Caco-2 (cell line): ENCODE measurements at regions not wholly inside any gene's neighbourhood (a gene's known extent, or its start where the extent isn't known, plus 50 kb on each side); places are given as distances from the start of the nearest gene placed in this dataset.

Experiments used
- BruUV-seq: library from RNA; stranded (reverse); fragments of 400-500 nt; replicated peaks from 2 replicates; lab custom pipeline; 2021; lab: Mats Ljungman, UMichigan
- CTCF ChIA-PET: fragments of 300-600 bp; sonication (Branson Sonifier 250); formaldehyde crosslinking; loops from one replicate; lab custom pipeline; 2022; ENCODE audit warnings: antibody characterized with exemption; lab: Charles Lee
- POLR2A ChIA-PET: fragments of 300-600 bp; sonication (Branson Sonifier 250); formaldehyde crosslinking; loops from one replicate; lab custom pipeline; 2022; ENCODE audit warnings: antibody characterized with exemption; lab: Charles Lee
- DNase-seq, 2 experiments: peaks; one replicate each; pipeline versions ENCODE4 v3.0.0 to v3.0.0-alpha.2; 2020 to 2022
- H3K27me3 ChIP-seq: replicated peaks from 2 replicates; pipeline ENCODE4 v1.6.0; 2011; ENCODE audit warnings: low read length; ENCODE audit not compliant: control insufficient read depth, insufficient read depth
- H3K36me3 ChIP-seq: 2 replicates; pipeline ENCODE4 v1.5.1; 2011; ENCODE audit warnings: low read length; ENCODE audit not compliant: control insufficient read depth, insufficient read depth
- H3K4me1 ChIP-seq: fragments of 250-450 bp; sonication (Bioruptor Pico); 2 replicates; pipeline ENCODE4 v1.5.1; 2020; ENCODE audit warnings: mild to moderate bottlenecking
- H3K4me3 ChIP-seq: 2 replicates; pipeline ENCODE4 v1.5.1; 2011; ENCODE audit warnings: low read depth, mild to moderate bottlenecking, control low read depth, low read length
- H3K9me3 ChIP-seq: fragments of 250-450 bp; sonication (Bioruptor Pico); 2 replicates; pipeline ENCODE4 v1.5.1; 2020; ENCODE audit warnings: mild to moderate bottlenecking, moderate library complexity
- H3K27ac Mint-ChIP-seq: one replicate; pipeline ENCODE4 v1.8.0; 2022; ENCODE audit warnings: mixed read lengths; ENCODE audit not compliant: unreplicated experiment
- H3K27me3 Mint-ChIP-seq: one replicate; pipeline ENCODE4 v1.8.0; 2022; ENCODE audit warnings: mixed read lengths; ENCODE audit not compliant: insufficient read depth, unreplicated experiment
- H3K36me3 Mint-ChIP-seq: one replicate; pipeline ENCODE4 v1.8.0; 2022; ENCODE audit warnings: mild to moderate bottlenecking, mixed read lengths; ENCODE audit not compliant: insufficient read depth, unreplicated experiment
- H3K4me1 Mint-ChIP-seq: one replicate; pipeline ENCODE4 v1.8.0; 2022; ENCODE audit warnings: low read depth, mixed read lengths; ENCODE audit not compliant: unreplicated experiment
- H3K4me3 Mint-ChIP-seq: one replicate; pipeline ENCODE4 v1.8.0; 2022; ENCODE audit warnings: mild to moderate bottlenecking, moderate library complexity, mixed read lengths; ENCODE audit not compliant: unreplicated experiment
- H3K9me3 Mint-ChIP-seq: one replicate; pipeline ENCODE4 v1.8.0; 2022; ENCODE audit warnings: mixed read lengths; ENCODE audit not compliant: unreplicated experiment
- intact Hi-C: fragments of 100-400 bp; cut with micrococcal nuclease; formaldehyde crosslinking; loops from one replicate; pipeline ENCODE4 v1.10.0; 2022; ENCODE audit not compliant: unreplicated experiment
- TF ChIP-seq, protein P1 (sequence below), 2 experiments: fragments of 200-600 bp in 1 of 2; IDR thresholded peaks; 1 replicate in 1 of 2; 2 replicates in 1 of 2; pipeline versions ENCODE4 v1.5.1 to v1.8.0; 2011 to 2022; ENCODE audit warnings: antibody characterized with exemption in 1 of 2, control low read depth in 1 of 2, inconsistent platforms in 1 of 2, low read depth in 1 of 2, low read length in 1 of 2, mild to moderate bottlenecking in 1 of 2, moderate library complexity in 1 of 2; ENCODE audit not compliant: insufficient read depth in 1 of 2, severe bottlenecking in 1 of 2, unreplicated experiment in 1 of 2

DNA sequence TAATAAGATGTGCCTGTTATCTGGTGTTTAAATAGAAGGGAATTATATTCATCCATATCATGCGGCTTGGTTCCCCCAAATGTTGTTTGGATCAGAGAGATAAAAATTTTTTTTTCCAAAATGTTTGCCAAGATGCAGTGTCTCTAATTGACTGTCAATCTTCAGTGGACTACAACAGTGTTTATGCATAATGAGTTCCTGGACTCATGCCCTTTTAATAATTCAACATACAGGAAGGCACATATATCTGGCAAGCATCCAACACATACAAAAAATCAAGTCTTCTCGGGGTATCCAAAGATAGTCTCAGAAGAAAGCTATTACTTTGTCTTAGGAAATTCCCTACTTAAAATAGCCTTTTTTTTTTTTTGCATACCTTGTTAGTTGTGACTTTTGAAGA, 1534.7 kb downstream of the EFNA5 start:
- BruUV-seq = no TSS peak
- Histone ChIP-seq H3K9me3 (no peaks in the 10 kb centered on the region), H3K4me3 (no peak overlapping the region), H3K36me3 (no peaks in the 10 kb centered on the region), H3K4me1 (peaks cover 14% of the 10 kb centered on the region), H3K27me3 (no peaks in the 10 kb centered on the region)
- no peak overlapping the region for H3K4me3 Mint-ChIP-seq
- no peaks in the 10 kb centered on the region for H3K9me3 Mint-ChIP-seq
- no peak for DNase-seq
- intact Hi-C loops = no loop called here
- peaks cover 15% of the 10 kb centered on the region for H3K4me1 Mint-ChIP-seq
- no peak overlapping the region for H3K27ac Mint-ChIP-seq
- no peaks in the 10 kb centered on the region for H3K36me3 Mint-ChIP-seq
- POLR2A ChIA-PET = no interaction called here
- TF ChIP-seq, protein P1, sequence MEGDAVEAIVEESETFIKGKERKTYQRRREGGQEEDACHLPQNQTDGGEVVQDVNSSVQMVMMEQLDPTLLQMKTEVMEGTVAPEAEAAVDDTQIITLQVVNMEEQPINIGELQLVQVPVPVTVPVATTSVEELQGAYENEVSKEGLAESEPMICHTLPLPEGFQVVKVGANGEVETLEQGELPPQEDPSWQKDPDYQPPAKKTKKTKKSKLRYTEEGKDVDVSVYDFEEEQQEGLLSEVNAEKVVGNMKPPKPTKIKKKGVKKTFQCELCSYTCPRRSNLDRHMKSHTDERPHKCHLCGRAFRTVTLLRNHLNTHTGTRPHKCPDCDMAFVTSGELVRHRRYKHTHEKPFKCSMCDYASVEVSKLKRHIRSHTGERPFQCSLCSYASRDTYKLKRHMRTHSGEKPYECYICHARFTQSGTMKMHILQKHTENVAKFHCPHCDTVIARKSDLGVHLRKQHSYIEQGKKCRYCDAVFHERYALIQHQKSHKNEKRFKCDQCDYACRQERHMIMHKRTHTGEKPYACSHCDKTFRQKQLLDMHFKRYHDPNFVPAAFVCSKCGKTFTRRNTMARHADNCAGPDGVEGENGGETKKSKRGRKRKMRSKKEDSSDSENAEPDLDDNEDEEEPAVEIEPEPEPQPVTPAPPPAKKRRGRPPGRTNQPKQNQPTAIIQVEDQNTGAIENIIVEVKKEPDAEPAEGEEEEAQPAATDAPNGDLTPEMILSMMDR (IDR thresholded peaks at IDR 0.05; ENCODE audit: insufficient read depth in 1 of 2, low read depth in 1 of 2, low read length in 1 of 2, severe bottlenecking in 1 of 2, unreplicated experiment in 1 of 2) = no peak
- no peaks in the 10 kb centered on the region for H3K27me3 Mint-ChIP-seq
- CTCF ChIA-PET = no interaction called here

DNA sequence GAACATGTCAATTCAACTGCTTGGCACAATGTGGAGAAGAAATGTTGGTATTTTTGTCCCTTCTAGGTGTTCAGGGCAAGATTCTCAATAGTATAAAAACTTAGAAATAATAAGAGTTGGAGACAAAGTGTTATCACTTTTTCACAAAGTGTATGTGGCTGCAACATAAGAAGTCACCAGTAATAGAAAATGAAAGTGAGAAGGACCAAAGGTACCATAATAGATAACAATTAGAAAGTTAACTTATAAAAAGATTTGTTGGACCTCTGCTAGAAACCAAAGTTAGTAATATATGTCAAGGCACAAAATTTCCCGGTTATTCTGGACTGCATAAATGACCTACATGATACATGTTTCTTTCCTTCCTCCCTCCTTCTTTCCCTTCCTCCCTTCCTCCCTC, 1535.3 kb downstream of the EFNA5 start:
- H3K27me3 Mint-ChIP-seq = no peaks in the 10 kb centered on the region
- intact Hi-C loops = no loop called here
- Histone ChIP-seq H3K9me3 (no peaks in the 10 kb centered on the region), H3K36me3 (no peaks in the 10 kb centered on the region), H3K4me3 (no peak overlapping the region), H3K27me3 (no peaks in the 10 kb centered on the region), H3K4me1 (peaks cover 11% of the 10 kb centered on the region)
- no peak overlapping the region for H3K4me3 Mint-ChIP-seq
- H3K4me1 Mint-ChIP-seq = peaks cover 11% of the 10 kb centered on the region
- ChIA-PET CTCF (no interaction called here), POLR2A (no interaction called here)
- no peak overlapping the region for H3K27ac Mint-ChIP-seq
- no peaks in the 10 kb centered on the region for H3K9me3 Mint-ChIP-seq
- H3K36me3 Mint-ChIP-seq = no peaks in the 10 kb centered on the region
- DNase-seq = no peak
- BruUV-seq = no TSS peak
- TF ChIP-seq, protein P1 (IDR thresholded peaks at IDR 0.05; ENCODE audit: insufficient read depth in 1 of 2, low read depth in 1 of 2, low read length in 1 of 2, severe bottlenecking in 1 of 2, unreplicated experiment in 1 of 2) = no peak

DNA sequence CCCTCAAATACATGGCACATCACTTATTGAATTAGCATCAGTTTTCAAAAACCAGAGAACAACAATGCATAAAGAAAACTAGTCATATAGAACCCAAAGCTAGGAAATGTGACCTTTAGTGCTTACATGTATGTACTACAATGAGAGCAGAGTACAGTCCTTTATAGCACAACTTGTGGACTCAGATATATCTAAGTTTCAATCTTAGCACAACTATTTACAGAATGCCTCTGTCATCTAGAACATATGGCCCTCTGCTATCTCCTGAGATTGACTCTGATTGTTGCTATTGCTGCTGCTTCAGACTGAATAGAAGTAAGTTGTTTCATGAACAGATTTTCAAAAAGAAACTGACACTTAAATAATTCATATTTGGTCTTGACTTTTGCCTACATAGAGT, 1536.2 kb downstream of the EFNA5 start:
- H3K27me3 ChIP-seq = no peaks in the 10 kb centered on the region
- peaks cover 3% of the 10 kb centered on the region; the same call in 1 of the 2 replicates for H3K4me1 ChIP-seq
- H3K4me1 Mint-ChIP-seq = peaks cover 3% of the 10 kb centered on the region
- TF ChIP-seq, protein P1 (IDR thresholded peaks at IDR 0.05; ENCODE audit: insufficient read depth in 1 of 2, low read depth in 1 of 2, low read length in 1 of 2, severe bottlenecking in 1 of 2, unreplicated experiment in 1 of 2) = no peak
- no peaks in the 10 kb centered on the region for H3K9me3 ChIP-seq
- no peaks in the 10 kb centered on the region for H3K36me3 Mint-ChIP-seq
- no peaks in the 10 kb centered on the region for H3K36me3 ChIP-seq
- POLR2A ChIA-PET = no interaction called here
- intact Hi-C loops = no loop called here
- CTCF ChIA-PET = no interaction called here
- no peaks in the 10 kb centered on the region for H3K27me3 Mint-ChIP-seq
- H3K4me3 Mint-ChIP-seq = no peak overlapping the region
- no peak for DNase-seq
- no peaks in the 10 kb centered on the region for H3K9me3 Mint-ChIP-seq
- no peak overlapping the region for H3K4me3 ChIP-seq
- no peak overlapping the region for H3K27ac Mint-ChIP-seq
- BruUV-seq = no TSS peak
